Muscle layer of duodenum (tissue), 2 donors: ENCODE measurements at regions not wholly inside any gene's neighbourhood (a gene's known extent, or its start where the extent isn't known, plus 50 kb on each side); places are given as distances from the start of the nearest gene placed in this dataset.

Experiments
- H3K27ac ChIP-seq: one replicate; pipeline ENCODE4 v1.7.0; 2013; ENCODE audit warnings: mild to moderate bottlenecking, low read length
- H3K27me3 ChIP-seq: one replicate; pipeline ENCODE4 v1.7.0; 2013; ENCODE audit warnings: low read depth, mild to moderate bottlenecking, control low read depth, low read length
- H3K36me3 ChIP-seq, 2 donors: one replicate each; pipeline ENCODE4 v1.7.0; 2013; ENCODE audit warnings: low read length in 2 of 2, control low read depth in 1 of 2, mild to moderate bottlenecking in 1 of 2; ENCODE audit not compliant: insufficient read depth in 2 of 2, control insufficient read depth in 1 of 2
- H3K4me1 ChIP-seq, 2 donors: one replicate each; pipeline ENCODE4 v1.7.0; 2013; ENCODE audit warnings: low read length in 2 of 2, mild to moderate bottlenecking in 2 of 2, control low read depth in 1 of 2, moderate library complexity in 1 of 2; ENCODE audit not compliant: insufficient read depth in 2 of 2, control insufficient read depth in 1 of 2
- H3K4me3 ChIP-seq, 2 donors: one replicate each; pipeline ENCODE4 v1.7.0; 2013; ENCODE audit warnings: low read length in 2 of 2, low read depth in 1 of 2, mild to moderate bottlenecking in 1 of 2
- H3K9me3 ChIP-seq, 2 donors: one replicate each; pipeline ENCODE4 v1.7.0; 2013; ENCODE audit warnings: low read length in 2 of 2, control low read depth in 1 of 2, mild to moderate bottlenecking in 1 of 2; ENCODE audit not compliant: control insufficient read depth in 1 of 2
- donor health status: healthy.

DNA sequence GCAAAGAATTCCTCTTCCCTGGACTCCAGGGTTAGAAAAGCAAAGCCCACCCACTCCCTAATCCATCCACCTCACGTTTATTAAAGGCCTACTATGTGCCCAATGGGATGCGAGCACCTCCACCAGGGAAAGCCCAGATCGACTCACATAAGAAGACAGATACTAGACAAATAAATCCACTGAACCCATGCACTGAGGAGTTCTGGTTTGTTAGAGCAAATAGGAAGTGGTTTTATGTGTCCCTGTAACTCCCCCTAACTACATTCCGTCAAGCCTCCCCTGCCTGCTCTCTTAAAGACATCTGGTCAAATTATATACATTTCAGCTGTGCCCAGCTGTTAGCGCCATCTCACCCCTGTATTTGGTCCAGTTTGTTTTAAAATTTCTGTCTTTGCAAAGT, 218.5 kb upstream of the RPL38 start:
- no peaks in the 10 kb centered on the region for H3K4me1 ChIP-seq
- H3K9me3 ChIP-seq, result no peaks in the 10 kb centered on the region
- no peak overlapping the region for H3K4me3 ChIP-seq
- H3K36me3 ChIP-seq, result no peaks in the 10 kb centered on the region
- H3K27ac ChIP-seq, result no peak overlapping the region
- H3K27me3 ChIP-seq, result no peaks in the 10 kb centered on the region

DNA sequence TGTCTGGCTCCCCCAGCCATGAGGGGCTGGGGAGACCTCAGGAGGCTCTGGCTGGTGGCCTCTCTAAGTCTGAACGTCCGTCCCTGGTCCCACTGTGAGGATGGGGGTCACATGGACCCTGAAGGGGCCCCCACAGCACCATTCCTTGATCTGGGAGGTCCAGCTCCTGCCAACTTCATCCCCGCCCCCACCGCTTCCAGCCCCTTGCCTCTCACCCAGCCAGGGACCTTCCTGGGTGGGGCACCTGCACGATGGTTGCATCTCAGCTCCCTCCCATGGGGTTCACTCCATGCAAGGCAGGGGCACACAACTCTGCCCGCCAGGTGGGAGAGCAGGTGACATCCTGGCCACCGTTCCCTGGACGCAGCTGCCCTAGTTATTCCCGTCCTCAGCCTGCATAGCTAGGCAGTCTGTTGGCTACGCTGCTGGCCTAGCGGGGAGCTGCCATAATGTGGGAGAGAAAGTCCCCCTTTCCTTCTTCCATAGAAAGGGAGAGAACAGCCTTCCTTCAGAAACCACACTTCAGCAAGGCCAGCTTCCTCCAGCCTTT, 217.9 kb upstream of the RPL38 start:
- Histone ChIP-seq H3K9me3 (no peaks in the 10 kb centered on the region), H3K27ac (no peak overlapping the region), H3K4me3 (no peak overlapping the region), H3K4me1 (no peaks in the 10 kb centered on the region), H3K27me3 (no peaks in the 10 kb centered on the region), H3K36me3 (no peaks in the 10 kb centered on the region)

DNA sequence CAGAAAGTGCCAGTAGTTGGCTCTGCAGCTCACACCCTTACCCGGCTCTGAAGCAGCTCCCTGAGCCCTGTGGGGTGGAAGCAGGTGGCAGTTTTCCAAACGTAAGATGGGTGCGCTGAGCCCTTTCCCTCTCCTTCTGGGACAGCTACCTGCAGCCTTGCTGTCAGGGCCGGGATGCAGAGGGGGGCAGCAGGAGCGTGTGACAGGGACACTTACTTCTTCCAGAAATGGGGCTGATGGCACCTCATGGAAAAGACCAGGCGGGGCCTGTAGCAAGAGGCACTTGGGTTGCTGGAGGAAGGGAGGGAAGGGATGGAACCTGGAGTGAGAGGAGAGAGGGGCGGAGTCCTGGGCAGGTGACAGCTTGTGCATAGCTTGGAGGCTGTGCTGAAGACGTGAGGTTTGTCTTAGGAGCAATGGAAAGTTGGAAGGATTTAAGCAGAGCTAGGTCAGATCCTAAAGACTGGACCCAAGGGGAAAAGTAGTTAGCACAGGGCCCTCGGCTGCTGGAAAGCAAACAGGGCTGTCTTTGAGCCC, 216.8 kb upstream of the RPL38 start:
- H3K36me3 ChIP-seq, result no peaks in the 10 kb centered on the region
- no peaks in the 10 kb centered on the region for H3K27me3 ChIP-seq

DNA sequence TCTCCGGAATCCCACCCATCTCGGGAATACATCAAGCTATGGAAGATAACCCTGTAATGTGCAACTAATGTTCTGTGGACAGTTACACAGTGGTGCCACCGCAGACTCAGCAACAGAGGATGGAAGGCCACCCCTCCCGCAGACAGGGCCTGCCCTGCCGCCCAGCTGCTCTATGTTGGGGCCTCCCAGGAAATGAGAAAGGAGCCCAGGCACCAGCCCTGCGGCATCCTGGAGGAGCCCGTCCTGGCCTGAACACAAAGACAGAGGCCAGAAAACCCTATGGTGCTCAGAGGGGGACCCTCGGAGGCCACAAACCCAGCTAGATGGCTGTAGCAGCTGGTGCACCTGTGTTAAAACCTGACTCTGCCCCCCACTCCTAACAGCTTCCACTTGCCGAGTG, 216.1 kb upstream of the RPL38 start:
- H3K36me3 ChIP-seq, result no peaks in the 10 kb centered on the region
- no peaks in the 10 kb centered on the region for H3K9me3 ChIP-seq
- no peaks in the 10 kb centered on the region for H3K27me3 ChIP-seq
- H3K27ac ChIP-seq, result no peak overlapping the region
- H3K4me3 ChIP-seq, result no peak overlapping the region
- no peaks in the 10 kb centered on the region for H3K4me1 ChIP-seq

More for the DNA sequence above, 216.8 kb upstream of the RPL38 start:
- no peaks in the 10 kb centered on the region for H3K9me3 ChIP-seq
- H3K4me1 ChIP-seq, result no peaks in the 10 kb centered on the region
- no peak overlapping the region for H3K4me3 ChIP-seq
- no peak overlapping the region for H3K27ac ChIP-seq

DNA sequence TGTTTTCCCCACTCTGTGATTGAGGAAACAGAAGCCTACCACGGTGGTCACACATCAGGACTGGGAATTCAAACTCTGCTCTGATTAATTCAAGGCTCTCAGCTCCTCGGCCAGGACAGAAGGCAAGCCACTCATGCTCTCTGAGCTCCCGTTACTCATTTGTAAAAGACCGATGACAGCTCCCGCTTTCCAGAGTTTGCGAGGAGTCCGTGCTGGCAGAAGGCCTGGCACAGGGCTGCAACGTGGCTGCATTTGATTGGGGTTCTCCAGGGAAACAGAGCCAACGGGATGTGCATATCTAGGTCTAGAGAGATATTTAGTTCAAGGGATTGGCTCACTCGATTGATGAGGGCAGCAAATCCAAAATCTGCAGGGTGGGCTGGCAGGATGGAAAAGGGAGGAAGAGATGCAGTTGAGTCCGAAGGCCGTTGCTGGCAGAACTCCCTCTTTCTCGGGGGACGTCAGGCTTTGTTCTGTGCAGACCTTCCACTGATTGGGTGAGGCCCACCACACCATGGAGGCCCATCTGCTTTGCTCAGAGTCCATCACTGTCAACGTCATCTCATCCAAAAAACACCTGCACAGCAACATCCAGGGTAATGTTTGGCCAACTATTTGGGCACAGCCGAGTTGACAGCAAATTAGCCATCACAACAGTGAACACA, 215.5 kb upstream of the RPL38 start:
- no peaks in the 10 kb centered on the region for H3K4me1 ChIP-seq
- H3K9me3 ChIP-seq, result no peaks in the 10 kb centered on the region
- H3K27ac ChIP-seq, result no peak overlapping the region
- H3K4me3 ChIP-seq, result no peak overlapping the region
- no peaks in the 10 kb centered on the region for H3K27me3 ChIP-seq
- no peaks in the 10 kb centered on the region for H3K36me3 ChIP-seq

DNA sequence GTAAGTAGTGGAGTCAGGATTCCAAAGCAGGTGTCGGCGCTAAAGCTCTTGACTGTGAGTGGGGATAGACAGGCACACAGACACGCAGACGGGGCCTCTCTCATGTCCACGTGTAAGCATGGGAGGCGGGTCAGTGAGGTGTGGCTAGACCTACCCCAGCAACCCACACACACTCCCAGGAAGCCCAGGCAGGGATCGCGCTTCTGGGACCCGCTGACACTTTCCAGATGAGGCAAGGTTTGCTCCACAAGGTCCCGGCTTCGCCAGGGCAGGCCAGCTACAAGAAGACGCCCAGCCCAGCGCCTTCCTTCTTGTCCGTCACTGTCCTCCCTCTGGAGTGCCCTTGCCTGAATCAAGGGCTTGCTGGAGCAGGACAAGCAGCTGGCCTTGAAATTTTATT, 213.8 kb upstream of the RPL38 start:
- Histone ChIP-seq H3K4me3 (no peak overlapping the region), H3K36me3 (no peaks in the 10 kb centered on the region), H3K27me3 (no peaks in the 10 kb centered on the region), H3K27ac (no peak overlapping the region), H3K4me1 (no peaks in the 10 kb centered on the region), H3K9me3 (no peaks in the 10 kb centered on the region)

DNA sequence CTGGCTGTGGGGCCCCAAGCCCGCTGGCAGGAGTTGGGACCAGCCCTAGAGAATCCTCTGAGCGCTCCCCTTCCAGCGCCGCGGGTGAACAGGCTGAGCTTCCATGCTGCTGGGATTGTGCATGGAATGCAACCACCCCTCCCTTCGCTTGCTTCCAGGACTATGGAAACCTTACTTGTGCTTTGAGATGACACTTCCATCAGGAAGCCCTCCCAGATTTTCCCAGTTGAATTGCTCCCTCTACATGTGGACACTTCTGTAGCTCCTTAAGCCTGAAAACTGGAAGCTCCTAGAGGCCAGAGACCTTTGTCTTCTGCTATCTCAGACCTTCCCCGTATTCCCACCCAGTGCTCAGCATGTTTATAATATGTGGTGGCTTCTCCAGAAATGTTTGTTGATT, 213.2 kb upstream of the RPL38 start:
- Histone ChIP-seq H3K27ac (no peak overlapping the region), H3K4me1 (no peaks in the 10 kb centered on the region), H3K27me3 (no peaks in the 10 kb centered on the region), H3K4me3 (no peak overlapping the region), H3K9me3 (no peaks in the 10 kb centered on the region), H3K36me3 (no peaks in the 10 kb centered on the region)

DNA sequence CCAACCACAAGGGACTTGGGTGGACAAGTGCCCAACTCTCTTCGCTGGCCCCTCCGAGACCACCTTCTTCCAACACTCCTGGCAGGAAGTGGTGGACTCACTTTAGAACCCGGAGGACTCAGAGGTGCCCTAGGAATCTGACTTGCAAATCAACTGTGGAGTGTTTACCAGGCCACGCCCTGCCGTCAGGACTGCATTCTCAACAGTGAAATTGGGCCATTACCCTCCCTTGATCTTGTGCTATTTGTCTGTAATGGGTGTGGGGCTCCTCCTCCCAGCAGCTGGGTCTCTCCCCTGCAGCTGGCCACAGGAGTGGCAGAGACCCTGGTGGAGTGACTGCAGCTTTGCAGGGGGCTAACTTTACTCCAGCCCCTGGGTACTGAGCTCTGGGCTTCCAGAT, 212.2 kb upstream of the RPL38 start:
- Histone ChIP-seq H3K4me1 (no peaks in the 10 kb centered on the region), H3K27me3 (no peaks in the 10 kb centered on the region), H3K9me3 (no peaks in the 10 kb centered on the region), H3K27ac (no peak overlapping the region), H3K4me3 (no peak overlapping the region), H3K36me3 (no peaks in the 10 kb centered on the region)

DNA sequence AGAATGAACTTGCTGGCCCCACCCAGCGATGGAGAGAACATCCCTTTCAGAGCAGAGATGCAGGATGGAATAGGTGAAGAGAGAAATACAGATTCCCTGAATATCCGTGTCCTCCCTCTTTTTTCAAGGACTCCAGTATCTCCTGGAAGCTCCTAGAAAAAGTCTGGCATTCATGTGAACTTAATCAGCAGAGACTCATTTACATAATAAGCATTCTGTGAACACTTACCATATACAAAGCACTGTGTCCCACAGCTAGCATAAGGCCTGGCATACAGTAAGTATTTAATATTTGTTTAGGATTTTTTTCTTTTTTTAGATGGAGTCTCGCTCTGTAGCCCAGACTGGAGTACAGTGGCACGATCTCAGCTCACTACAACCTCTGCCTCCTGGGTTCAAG, 208.5 kb upstream of the RPL38 start:
- Histone ChIP-seq H3K4me1 (peaks cover 0 to 10% of the 10 kb centered on the region in 2 donors), H3K27me3 (no peaks in the 10 kb centered on the region), H3K27ac (no peak overlapping the region), H3K36me3 (no peaks in the 10 kb centered on the region), H3K4me3 (no peak overlapping the region), H3K9me3 (no peaks in the 10 kb centered on the region)

DNA sequence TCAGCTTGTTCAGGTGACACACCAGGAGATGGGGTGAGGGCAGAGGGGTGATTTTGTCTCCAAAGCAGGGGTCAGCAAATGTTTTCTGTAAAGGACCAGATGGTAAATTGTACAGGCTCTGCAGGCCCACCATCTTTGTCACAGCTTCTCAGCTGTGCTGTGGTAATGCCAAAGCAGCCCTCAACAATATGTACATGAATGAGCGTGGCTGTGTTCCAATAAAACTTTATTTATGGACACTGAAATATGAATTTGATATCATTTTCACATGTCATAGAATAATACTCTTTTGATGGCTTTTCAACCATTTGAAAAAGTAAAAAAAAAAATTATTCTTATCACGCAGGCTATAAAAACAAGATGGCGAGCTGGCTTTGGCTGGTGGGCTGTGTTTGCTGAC, 206.4 kb upstream of the RPL38 start:
- no peak overlapping the region for H3K27ac ChIP-seq
- H3K4me1 ChIP-seq, result peaks cover 0 to 10% of the 10 kb centered on the region in 2 donors
- H3K36me3 ChIP-seq, result no peaks in the 10 kb centered on the region
- no peaks in the 10 kb centered on the region for H3K9me3 ChIP-seq
- H3K27me3 ChIP-seq, result no peaks in the 10 kb centered on the region
- H3K4me3 ChIP-seq, result no peak overlapping the region

DNA sequence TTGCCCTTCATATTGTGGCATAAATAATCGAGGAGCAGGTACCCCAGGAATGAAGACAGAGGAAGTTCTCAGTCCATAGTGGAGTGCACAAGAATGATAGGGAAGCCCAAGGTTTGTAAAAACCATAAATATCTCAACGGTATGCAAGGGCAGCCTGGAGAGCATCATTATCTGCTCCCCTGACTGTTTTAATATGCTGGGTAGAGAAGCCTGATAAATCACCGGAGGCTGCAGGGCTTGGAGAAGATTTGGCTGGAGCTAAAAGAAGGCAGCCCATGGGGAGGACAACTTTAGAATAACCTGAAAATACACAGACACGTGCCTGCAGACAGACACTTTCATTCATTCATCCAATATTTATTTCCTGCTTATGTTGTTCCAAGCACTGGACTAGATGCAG, 205.2 kb upstream of the RPL38 start:
- Histone ChIP-seq H3K4me1 (peaks cover 0 to 10% of the 10 kb centered on the region in 2 donors), H3K27me3 (no peaks in the 10 kb centered on the region), H3K36me3 (no peaks in the 10 kb centered on the region), H3K4me3 (no peak overlapping the region), H3K9me3 (no peaks in the 10 kb centered on the region), H3K27ac (no peak overlapping the region)
